Stomach (tissue), 8 donors: ENCODE measurements at regions not wholly inside any gene's neighbourhood (a gene's known extent, or its start where the extent isn't known, plus 50 kb on each side); places are given as distances from the start of the nearest gene placed in this dataset.

Source experiments
- DNase-seq, 2 donors: peaks; one replicate each; pipeline versions ENCODE4 v3.0.0 to v3.0.0-alpha.2; 2013 to 2019
- H3K27ac ChIP-seq, 5 donors: fragments of 200-600 bp in 4 of 5; sonication (generic) in 4 of 5; one replicate each; pipeline ENCODE4 v1.5.1; 2013 to 2019; ENCODE audit warnings: mild to moderate bottlenecking in 1 of 5, moderate library complexity in 1 of 5
- H3K27me3 ChIP-seq, 3 donors: fragments of 200-600 bp; sonication (generic); one replicate each; pipeline ENCODE4 v1.5.1; 2017 to 2019; ENCODE audit warnings: mixed run types in 1 of 3
- H3K36me3 ChIP-seq, 4 donors: fragments of 200-600 bp; sonication (generic); 1 replicate in 3 of 4; 2 replicates in 1 of 4; pipeline ENCODE4 v1.5.1; 2016 to 2019
- H3K4me1 ChIP-seq, 4 donors: fragments of 200-600 bp; sonication (generic); one replicate each; pipeline ENCODE4 v1.5.1; 2016 to 2019
- H3K4me3 ChIP-seq, 4 donors: fragments of 200-600 bp; sonication (generic) in 3 of 4; one replicate each; pipeline ENCODE4 v1.5.1; 2016 to 2019; ENCODE audit warnings: mild to moderate bottlenecking in 1 of 4
- H3K9me3 ChIP-seq, 4 donors: fragments of 200-600 bp; sonication (generic); one replicate each; pipeline ENCODE4 v1.5.1; 2016 to 2019
- EP300 ChIP-seq: sonication (generic); formaldehyde crosslinking; IDR thresholded peaks from one replicate; pipeline ENCODE4 v1.6.1; 2017; ENCODE audit warnings: antibody characterized with exemption
- POLR2A ChIP-seq, 4 donors: fragments of 450-650 bp; IDR thresholded peaks; one replicate each; pipeline ENCODE4 v1.6.1; 2016; ENCODE audit warnings: antibody characterized with exemption in 4 of 4, control low read depth in 2 of 4, mild to moderate bottlenecking in 1 of 4, moderate library complexity in 1 of 4
- POLR2AphosphoS5 ChIP-seq, 3 donors: sonication (generic); formaldehyde crosslinking; IDR thresholded peaks; one replicate each; pipeline ENCODE4 v1.6.1; 2016; ENCODE audit warnings: antibody characterized with exemption in 3 of 3
- whole genome bisulfite sequencing, 5 donors: extraction: QIAGEN DNeasy Blood & Tissue Kit in 3 of 5; methylation state at CpG; one replicate each; pipeline versions ENCODE4 v1.1.5 to v1.1.7; 2013 to 2018; 5-methylcytosine and 5-hydroxymethylcytosine counted together
- intact Hi-C: fragments of 100-400 bp; cut with DNase I; formaldehyde crosslinking; loops from one replicate; pipeline ENCODE4 v1.15.1; 2023; ENCODE audit warnings: low total_unique reads
- TF ChIP-seq, protein P1 (sequence below), 7 experiments: fragments of 450-650 bp in 4 of 7; fragments of 200-600 bp in 3 of 7; sonication (generic) in 3 of 7; IDR thresholded peaks; one replicate each; pipeline ENCODE4 v1.5.1; 2016 to 2019; ENCODE audit warnings: antibody characterized with exemption in 7 of 7, control low read depth in 2 of 7, mild to moderate bottlenecking in 1 of 7
- donor health status: healthy with polysubstance abuse.
- donor health status: Bipolar disorder and iron deficiency.
- donor health status: healthy.

- peak in 1 of 2 donors; percentile 53 for DNase-seq
- 49 to 75% (median 52%) methylated on average over 1 of the region's 1 CpG for WGBS, 5 donors
- TF ChIP-seq POLR2A (IDR thresholded peaks at IDR 0.05) (no peak), POLR2AphosphoS5 (IDR thresholded peaks at IDR 0.05) (no peak), EP300 (no peak)
- TF ChIP-seq, protein P1, sequence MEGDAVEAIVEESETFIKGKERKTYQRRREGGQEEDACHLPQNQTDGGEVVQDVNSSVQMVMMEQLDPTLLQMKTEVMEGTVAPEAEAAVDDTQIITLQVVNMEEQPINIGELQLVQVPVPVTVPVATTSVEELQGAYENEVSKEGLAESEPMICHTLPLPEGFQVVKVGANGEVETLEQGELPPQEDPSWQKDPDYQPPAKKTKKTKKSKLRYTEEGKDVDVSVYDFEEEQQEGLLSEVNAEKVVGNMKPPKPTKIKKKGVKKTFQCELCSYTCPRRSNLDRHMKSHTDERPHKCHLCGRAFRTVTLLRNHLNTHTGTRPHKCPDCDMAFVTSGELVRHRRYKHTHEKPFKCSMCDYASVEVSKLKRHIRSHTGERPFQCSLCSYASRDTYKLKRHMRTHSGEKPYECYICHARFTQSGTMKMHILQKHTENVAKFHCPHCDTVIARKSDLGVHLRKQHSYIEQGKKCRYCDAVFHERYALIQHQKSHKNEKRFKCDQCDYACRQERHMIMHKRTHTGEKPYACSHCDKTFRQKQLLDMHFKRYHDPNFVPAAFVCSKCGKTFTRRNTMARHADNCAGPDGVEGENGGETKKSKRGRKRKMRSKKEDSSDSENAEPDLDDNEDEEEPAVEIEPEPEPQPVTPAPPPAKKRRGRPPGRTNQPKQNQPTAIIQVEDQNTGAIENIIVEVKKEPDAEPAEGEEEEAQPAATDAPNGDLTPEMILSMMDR (IDR thresholded peaks at IDR 0.05), result no peak
- no peaks in the 10 kb centered on the region for H3K36me3 ChIP-seq
- H3K9me3 ChIP-seq, result no peaks in the 10 kb centered on the region
- H3K4me3 ChIP-seq, result no peak overlapping the region
- H3K27me3 ChIP-seq, result no peaks in the 10 kb centered on the region
- intact Hi-C loops, result no loop called here
- no peak overlapping the region for H3K27ac ChIP-seq
- H3K4me1 ChIP-seq, result no peaks in the 10 kb centered on the region
Measured at GRCh38 chr7:94739180-94739579, 83.2 kb upstream of the SGCE start.

- Histone ChIP-seq H3K4me1 (no peaks in the 10 kb centered on the region), H3K36me3 (no peaks in the 10 kb centered on the region), H3K27ac (no peak overlapping the region), H3K27me3 (no peaks in the 10 kb centered on the region), H3K4me3 (no peak overlapping the region), H3K9me3 (no peaks in the 10 kb centered on the region)
- no peak for DNase-seq
- intact Hi-C loops, result no loop called here
- TF ChIP-seq POLR2A (IDR thresholded peaks at IDR 0.05), result no peak
Measured at GRCh38 chr7:94740509-94740908, 84.6 kb upstream of the SGCE start.

DNA sequence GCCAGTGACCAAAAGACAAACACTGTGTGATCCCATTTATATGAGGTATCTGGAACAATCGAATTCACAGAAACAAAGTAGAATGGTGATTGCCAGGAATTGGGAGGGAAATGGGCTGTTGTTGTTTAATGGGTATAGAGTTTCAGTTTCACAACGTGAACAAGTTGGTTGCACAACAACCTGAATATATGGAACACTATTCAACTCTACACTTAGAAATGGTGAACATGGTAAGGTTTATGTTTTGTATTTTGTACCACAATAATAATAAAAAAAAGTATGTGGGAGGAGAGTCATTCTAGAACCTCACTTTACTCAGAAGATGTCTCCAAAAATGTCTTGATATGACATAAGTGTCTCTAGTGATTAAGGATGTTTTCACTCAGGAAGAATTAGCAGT is 85.2 kb upstream of the SGCE start:
- Histone ChIP-seq H3K27ac (no peak overlapping the region), H3K4me3 (no peak overlapping the region), H3K36me3 (no peaks in the 10 kb centered on the region), H3K27me3 (no peaks in the 10 kb centered on the region), H3K9me3 (no peaks in the 10 kb centered on the region), H3K4me1 (no peaks in the 10 kb centered on the region)
- intact Hi-C loops, result no loop called here
- 47 to 70% (median 65%) methylated on average over 2 of the region's 2 CpGs for WGBS, 5 donors
- no peak for DNase-seq
- TF ChIP-seq, protein P1 (IDR thresholded peaks at IDR 0.05), result no peak
- TF ChIP-seq POLR2AphosphoS5 (IDR thresholded peaks at IDR 0.05), result no peak
- no peak for TF ChIP-seq POLR2A (IDR thresholded peaks at IDR 0.05)
- TF ChIP-seq EP300, result no peak

- no peaks in the 10 kb centered on the region for H3K4me1 ChIP-seq
- TF ChIP-seq EP300, result no peak
- TF ChIP-seq, protein P1 (IDR thresholded peaks at IDR 0.05), result no peak
- TF ChIP-seq POLR2A (IDR thresholded peaks at IDR 0.05), result no peak
- no peak for TF ChIP-seq POLR2AphosphoS5 (IDR thresholded peaks at IDR 0.05)
- no peak for DNase-seq
- peaks cover 0 to 13% (median 7%) of the 10 kb centered on the region in 4 donors for H3K9me3 ChIP-seq
- H3K4me3 ChIP-seq, result no peak overlapping the region
- no peak overlapping the region for H3K27ac ChIP-seq
- no peaks in the 10 kb centered on the region for H3K36me3 ChIP-seq
- no peaks in the 10 kb centered on the region for H3K27me3 ChIP-seq
- intact Hi-C loops, result no loop called here
Measured at GRCh38 chr7:94748376-94748775, 92.4 kb upstream of the SGCE start.

- intact Hi-C loops, result no loop called here
- Histone ChIP-seq H3K4me1 (no peaks in the 10 kb centered on the region), H3K27ac (no peak overlapping the region), H3K27me3 (no peaks in the 10 kb centered on the region), H3K4me3 (no peak overlapping the region), H3K9me3 (peaks cover 0 to 8% (median 2%) of the 10 kb centered on the region in 4 donors), H3K36me3 (no peaks in the 10 kb centered on the region)
- no peak for DNase-seq
- whole genome bisulfite sequencing, 5 donors, result 82 to 91% (median 88%) methylated on average over 2 of the region's 2 CpGs
- TF ChIP-seq, protein P1 (IDR thresholded peaks at IDR 0.05), result no peak
- TF ChIP-seq EP300, result no peak
- TF ChIP-seq POLR2A (IDR thresholded peaks at IDR 0.05), result no peak
- TF ChIP-seq POLR2AphosphoS5 (IDR thresholded peaks at IDR 0.05), result no peak
Measured at GRCh38 chr7:94760446-94761100, 104.6 kb upstream of the SGCE start.
